ENCODE measurements at regions not wholly inside any gene's neighbourhood (a gene's known extent, or its start where the extent isn't known, plus 50 kb on each side); places are given as distances from the start of the nearest gene placed in this dataset.

DNA sequence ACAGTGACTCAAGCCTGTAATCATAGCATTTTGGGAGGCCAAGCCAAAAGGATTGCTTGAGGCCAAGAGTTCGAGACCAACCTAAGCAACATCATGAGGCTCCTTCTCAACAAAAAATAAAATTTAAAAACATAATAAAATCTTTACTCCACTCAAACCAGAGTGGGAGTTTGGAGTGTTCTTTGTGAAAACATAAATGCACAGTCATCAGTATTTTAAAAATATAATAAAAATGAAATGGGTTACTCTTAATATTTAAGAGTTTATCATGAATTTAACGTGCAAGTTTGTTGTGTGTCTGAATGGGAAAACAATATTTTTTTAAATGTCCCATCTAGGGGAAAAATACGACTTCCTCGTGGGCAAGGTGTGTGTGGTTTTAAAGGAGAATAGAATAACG, 78.6 kb upstream of the STARD13 start:
- no peaks in the 10 kb centered on the region for H3K27me3 ChIP-seq
- no peak overlapping the region for H3K4me3 ChIP-seq
- no peaks in the 10 kb centered on the region for H3K36me3 ChIP-seq
- WGBS, 2 donors: 95 to 96% methylated on average over 5 of the region's 5 CpGs
- TF ChIP-seq, protein P1, sequence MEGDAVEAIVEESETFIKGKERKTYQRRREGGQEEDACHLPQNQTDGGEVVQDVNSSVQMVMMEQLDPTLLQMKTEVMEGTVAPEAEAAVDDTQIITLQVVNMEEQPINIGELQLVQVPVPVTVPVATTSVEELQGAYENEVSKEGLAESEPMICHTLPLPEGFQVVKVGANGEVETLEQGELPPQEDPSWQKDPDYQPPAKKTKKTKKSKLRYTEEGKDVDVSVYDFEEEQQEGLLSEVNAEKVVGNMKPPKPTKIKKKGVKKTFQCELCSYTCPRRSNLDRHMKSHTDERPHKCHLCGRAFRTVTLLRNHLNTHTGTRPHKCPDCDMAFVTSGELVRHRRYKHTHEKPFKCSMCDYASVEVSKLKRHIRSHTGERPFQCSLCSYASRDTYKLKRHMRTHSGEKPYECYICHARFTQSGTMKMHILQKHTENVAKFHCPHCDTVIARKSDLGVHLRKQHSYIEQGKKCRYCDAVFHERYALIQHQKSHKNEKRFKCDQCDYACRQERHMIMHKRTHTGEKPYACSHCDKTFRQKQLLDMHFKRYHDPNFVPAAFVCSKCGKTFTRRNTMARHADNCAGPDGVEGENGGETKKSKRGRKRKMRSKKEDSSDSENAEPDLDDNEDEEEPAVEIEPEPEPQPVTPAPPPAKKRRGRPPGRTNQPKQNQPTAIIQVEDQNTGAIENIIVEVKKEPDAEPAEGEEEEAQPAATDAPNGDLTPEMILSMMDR (IDR thresholded peaks at IDR 0.05): no peak
- H3K4me1 ChIP-seq: peaks cover 0 to 22% (median 3%) of the 10 kb centered on the region in 9 donors
- intact Hi-C loops (cut with DNase I): no loop called here
- no peak for DNase-seq
- H3K27ac ChIP-seq: no peak overlapping the region
- no peaks in the 10 kb centered on the region for H3K9me3 ChIP-seq
- ATAC-seq: no peak

GRCh38 chr13:33366469-33367062, 81.0 kb upstream of the STARD13 start:
- H3K27me3 ChIP-seq: no peaks in the 10 kb centered on the region
- no peaks in the 10 kb centered on the region for H3K36me3 ChIP-seq
- no peak overlapping the region for H3K27ac ChIP-seq
- TF ChIP-seq, protein P1 (IDR thresholded peaks at IDR 0.05): no peak
- no peaks in the 10 kb centered on the region for H3K9me3 ChIP-seq
- intact Hi-C loops (cut with DNase I): no loop called here
- no peak for ATAC-seq
- H3K4me3 ChIP-seq: no peak overlapping the region
- no peak for DNase-seq
- WGBS, 2 donors: 86 to 89% methylated on average over 6 of the region's 6 CpGs
- peaks cover 0 to 22% (median 3%) of the 10 kb centered on the region in 9 donors for H3K4me1 ChIP-seq

DNA sequence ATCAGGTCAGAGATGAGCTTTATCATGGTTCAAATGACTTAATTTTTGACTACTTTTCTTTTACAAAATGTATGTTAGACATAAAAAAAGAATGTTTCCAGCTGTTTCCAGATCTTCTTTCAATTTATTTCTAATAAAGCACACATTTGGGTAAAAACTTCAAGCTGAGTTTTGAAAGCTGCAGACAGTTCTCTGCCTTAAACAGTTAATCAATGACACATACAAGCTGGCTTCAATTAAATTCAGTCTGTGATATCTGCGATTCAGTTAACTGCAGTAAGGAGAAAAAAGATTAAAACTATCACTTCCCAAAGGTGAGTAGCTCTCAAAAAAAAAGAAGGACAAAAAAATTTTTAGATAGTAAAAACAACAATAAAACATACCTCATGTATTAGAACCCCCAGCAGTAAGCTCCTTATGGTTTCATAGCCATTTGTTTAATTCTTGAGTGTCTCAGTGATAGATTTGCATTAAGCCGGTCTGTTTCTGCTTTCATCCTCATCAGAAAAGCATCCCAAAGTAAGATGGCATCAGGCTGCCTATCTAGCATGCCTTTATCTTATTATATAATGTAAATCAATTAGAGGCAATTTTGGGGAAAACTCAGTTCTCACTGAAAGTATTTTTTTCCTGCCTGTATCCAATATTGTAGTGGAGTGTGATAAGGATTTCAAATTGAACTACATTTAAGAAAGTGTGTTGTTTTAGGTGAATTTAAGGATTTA, 81.8 kb upstream of the STARD13 start:
- Histone ChIP-seq H3K4me3 (no peak overlapping the region), H3K36me3 (no peaks in the 10 kb centered on the region), H3K27me3 (no peaks in the 10 kb centered on the region), H3K4me1 (peaks cover 0 to 22% (median 3%) of the 10 kb centered on the region in 9 donors), H3K27ac (no peak overlapping the region), H3K9me3 (no peaks in the 10 kb centered on the region)
- no peak for DNase-seq
- intact Hi-C loops (cut with DNase I): no loop called here
- 75 to 86% methylated on average over 2 of the region's 2 CpGs for WGBS, 2 donors
- TF ChIP-seq, protein P1 (IDR thresholded peaks at IDR 0.05): no peak
- ATAC-seq: no peak

DNA sequence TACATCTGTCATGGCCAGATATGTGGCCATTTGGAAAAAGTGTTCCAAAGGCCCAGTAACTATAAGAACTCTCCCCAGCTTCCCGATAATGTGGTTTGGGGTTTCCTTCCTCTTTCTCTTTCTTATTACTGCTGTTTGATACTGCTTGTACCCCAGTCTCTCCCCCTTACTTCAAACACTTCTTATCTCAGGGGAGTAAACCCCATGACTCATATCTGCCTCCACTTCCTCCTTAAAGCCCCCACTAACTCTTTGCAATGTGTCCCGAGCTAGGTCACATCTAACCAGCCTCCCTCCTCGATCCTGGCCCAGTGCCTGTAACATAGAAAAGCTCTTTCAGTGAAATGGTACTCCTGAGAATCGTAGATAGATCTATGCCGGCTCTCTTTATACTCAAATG, 82.4 kb upstream of the STARD13 start:
- WGBS, 2 donors: 53 to 68% methylated on average over 5 of the region's 5 CpGs
- ATAC-seq (peak in 3 of 8 donors; percentile 49 to 59 (median 51)), DNase-seq (no peak)
- H3K4me3 ChIP-seq: no peak overlapping the region
- intact Hi-C loops (cut with DNase I): no loop called here
- H3K27ac ChIP-seq: peak overlapping the region in 1 of 10 donors; percentile 29
- no peaks in the 10 kb centered on the region for H3K36me3 ChIP-seq
- TF ChIP-seq, protein P1 (IDR thresholded peaks at IDR 0.05): no peak
- no peaks in the 10 kb centered on the region for H3K9me3 ChIP-seq
- H3K4me1 ChIP-seq: peaks cover 0 to 26% (median 3%) of the 10 kb centered on the region in 9 donors
- H3K27me3 ChIP-seq: no peaks in the 10 kb centered on the region
